ENCODE measurements at regions not wholly inside any gene's neighbourhood (a gene's known extent, or its start where the extent isn't known, plus 50 kb on each side); places are given as distances from the start of the nearest gene placed in this dataset.

DNA sequence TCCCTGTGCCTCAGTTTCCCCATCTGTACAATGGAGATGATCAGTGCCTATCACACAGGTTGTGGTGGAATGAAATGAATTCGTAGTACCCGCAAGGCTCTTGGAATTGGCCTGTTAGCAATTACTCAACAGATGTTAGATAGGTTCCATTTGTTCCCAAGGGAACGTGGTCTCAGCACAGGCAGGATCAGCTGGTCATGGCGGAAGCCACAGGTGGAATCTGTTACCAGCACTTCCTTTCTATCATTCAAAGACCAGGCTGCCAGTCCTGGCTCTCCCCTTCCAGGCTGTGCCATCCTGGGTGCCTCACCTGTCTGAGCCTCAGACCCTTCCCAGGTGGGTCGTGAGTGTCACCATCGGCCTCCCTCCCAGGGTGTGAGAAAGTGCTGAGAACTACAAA lies 61.5 kb downstream of the FBXO2 start:
- TF ChIP-seq EP300 (conservative IDR thresholded peaks at IDR 0.05; ENCODE audit: poor library complexity, severe bottlenecking) (no peak), POLR2AphosphoS5 (IDR thresholded peaks at IDR 0.05) (no peak), TAF1 (IDR thresholded peaks at IDR 0.05; ENCODE audit: low read depth) (no peak), RAD21 (conservative IDR thresholded peaks at IDR 0.05) (no peak), MXI1 (conservative IDR thresholded peaks at IDR 0.05; ENCODE audit: poor library complexity, severe bottlenecking) (no peak)
- TF ChIP-seq, protein P1, sequence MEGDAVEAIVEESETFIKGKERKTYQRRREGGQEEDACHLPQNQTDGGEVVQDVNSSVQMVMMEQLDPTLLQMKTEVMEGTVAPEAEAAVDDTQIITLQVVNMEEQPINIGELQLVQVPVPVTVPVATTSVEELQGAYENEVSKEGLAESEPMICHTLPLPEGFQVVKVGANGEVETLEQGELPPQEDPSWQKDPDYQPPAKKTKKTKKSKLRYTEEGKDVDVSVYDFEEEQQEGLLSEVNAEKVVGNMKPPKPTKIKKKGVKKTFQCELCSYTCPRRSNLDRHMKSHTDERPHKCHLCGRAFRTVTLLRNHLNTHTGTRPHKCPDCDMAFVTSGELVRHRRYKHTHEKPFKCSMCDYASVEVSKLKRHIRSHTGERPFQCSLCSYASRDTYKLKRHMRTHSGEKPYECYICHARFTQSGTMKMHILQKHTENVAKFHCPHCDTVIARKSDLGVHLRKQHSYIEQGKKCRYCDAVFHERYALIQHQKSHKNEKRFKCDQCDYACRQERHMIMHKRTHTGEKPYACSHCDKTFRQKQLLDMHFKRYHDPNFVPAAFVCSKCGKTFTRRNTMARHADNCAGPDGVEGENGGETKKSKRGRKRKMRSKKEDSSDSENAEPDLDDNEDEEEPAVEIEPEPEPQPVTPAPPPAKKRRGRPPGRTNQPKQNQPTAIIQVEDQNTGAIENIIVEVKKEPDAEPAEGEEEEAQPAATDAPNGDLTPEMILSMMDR (IDR thresholded peaks at IDR 0.05; ENCODE audit: poor library complexity, severe bottlenecking) = no peak
- TF ChIP-seq, protein P2, sequence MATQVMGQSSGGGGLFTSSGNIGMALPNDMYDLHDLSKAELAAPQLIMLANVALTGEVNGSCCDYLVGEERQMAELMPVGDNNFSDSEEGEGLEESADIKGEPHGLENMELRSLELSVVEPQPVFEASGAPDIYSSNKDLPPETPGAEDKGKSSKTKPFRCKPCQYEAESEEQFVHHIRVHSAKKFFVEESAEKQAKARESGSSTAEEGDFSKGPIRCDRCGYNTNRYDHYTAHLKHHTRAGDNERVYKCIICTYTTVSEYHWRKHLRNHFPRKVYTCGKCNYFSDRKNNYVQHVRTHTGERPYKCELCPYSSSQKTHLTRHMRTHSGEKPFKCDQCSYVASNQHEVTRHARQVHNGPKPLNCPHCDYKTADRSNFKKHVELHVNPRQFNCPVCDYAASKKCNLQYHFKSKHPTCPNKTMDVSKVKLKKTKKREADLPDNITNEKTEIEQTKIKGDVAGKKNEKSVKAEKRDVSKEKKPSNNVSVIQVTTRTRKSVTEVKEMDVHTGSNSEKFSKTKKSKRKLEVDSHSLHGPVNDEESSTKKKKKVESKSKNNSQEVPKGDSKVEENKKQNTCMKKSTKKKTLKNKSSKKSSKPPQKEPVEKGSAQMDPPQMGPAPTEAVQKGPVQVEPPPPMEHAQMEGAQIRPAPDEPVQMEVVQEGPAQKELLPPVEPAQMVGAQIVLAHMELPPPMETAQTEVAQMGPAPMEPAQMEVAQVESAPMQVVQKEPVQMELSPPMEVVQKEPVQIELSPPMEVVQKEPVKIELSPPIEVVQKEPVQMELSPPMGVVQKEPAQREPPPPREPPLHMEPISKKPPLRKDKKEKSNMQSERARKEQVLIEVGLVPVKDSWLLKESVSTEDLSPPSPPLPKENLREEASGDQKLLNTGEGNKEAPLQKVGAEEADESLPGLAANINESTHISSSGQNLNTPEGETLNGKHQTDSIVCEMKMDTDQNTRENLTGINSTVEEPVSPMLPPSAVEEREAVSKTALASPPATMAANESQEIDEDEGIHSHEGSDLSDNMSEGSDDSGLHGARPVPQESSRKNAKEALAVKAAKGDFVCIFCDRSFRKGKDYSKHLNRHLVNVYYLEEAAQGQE (IDR thresholded peaks at IDR 0.05; ENCODE audit: borderline replicate concordance) = no peak
